SK-N-MC (cell line): ENCODE measurements at regions not wholly inside any gene's neighbourhood (a gene's known extent, or its start where the extent isn't known, plus 50 kb on each side); places are given as distances from the start of the nearest gene placed in this dataset.

Source experiments
- EZH2 ChIP-seq: fragments of 200-600 bp; sonication (generic); IDR thresholded peaks from one replicate; pipeline ENCODE4 v1.6.1; 2017; ENCODE audit warnings: antibody characterized with exemption
- FOXP2 ChIP-seq: optimal IDR thresholded peaks from 2 replicates; pipeline ENCODE3; 2011; ENCODE audit warnings: mild to moderate bottlenecking, moderate library complexity; ENCODE audit not compliant: insufficient read depth; ENCODE audit errors: extremely low read length, control extremely low read depth
- POLR2AphosphoS5 ChIP-seq: IDR thresholded peaks from 2 replicates; pipeline ENCODE4 v1.6.1; 2012; ENCODE audit warnings: mild to moderate bottlenecking, low read depth, low read length, borderline replicate concordance

DNA sequence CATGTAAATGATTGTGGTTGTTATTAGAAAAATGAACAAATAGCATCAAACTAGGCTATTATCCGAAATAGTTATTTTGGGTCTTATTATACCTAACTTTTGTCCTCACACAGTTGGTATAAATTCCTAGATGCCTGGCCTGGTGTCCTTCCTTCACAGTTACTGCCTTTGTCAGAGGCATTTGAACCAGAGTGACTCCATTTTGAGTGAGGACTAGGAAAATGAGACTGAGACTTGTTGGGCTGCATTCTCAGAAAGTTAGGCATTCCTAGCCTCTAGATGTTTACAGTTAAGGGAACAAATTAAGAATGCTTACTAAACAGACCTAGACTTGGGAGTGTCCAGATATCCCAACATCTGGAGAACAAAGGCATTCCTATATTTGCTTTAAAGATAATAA is 283.5 kb upstream of the C9orf72 start:
- no peak for TF ChIP-seq EZH2
- no peak for TF ChIP-seq POLR2AphosphoS5
- TF ChIP-seq FOXP2: no peak
